HuH-7 (cell line): ENCODE measurements at regions not wholly inside any gene's neighbourhood (a gene's known extent, or its start where the extent isn't known, plus 50 kb on each side); places are given as distances from the start of the nearest gene placed in this dataset.
"Not testable (repeated sequence)": the region's sequence is repeated elsewhere in the genome, so short reads cannot be mapped to it uniquely, and the experiment has no call there.

Experiments used
- DNase-seq: peaks from one replicate; pipeline ENCODE4 v3.0.0; 2011; ENCODE audit warnings: low spot score

DNA sequence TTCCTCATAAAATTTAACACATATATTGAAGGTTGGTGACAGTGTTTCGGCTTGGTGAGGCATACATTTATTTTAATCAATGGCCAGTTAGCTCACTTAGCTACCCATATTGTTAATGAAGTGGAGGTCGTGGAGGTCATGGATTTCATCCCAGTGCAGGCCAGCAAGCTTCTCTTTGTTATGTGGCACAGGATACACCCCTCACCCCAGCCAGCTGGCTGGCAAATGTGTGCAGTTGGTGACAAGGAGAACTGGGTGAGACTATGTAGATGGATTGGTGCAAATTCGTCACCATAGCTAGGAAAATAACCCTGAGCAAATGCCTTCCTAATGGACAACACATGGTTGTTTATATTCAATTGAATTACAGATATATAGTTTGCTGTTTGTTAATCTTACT lies 50.5 kb upstream of the FOXP2 start:
- DNase-seq, result no peak

DNA sequence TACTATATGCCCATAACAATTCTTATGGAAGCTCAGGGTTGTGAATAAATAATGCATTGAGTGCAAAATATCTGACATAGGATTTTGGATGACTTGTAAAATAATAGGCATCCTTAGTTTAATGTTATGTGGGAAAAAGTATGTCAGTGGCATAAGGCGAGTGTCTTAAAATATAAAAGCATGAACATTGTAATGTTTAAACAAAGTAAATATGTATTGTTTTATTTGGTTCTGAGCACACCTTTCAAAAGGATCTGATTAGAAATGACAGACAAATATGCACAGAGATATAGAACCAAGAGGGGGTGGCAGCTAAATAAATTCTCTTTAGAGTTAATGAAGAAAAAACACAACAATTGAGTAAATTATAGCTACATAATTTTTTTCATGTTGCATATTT lies 51.3 kb upstream of the FOXP2 start:
- no peak for DNase-seq

GRCh38 chr7:114358911-114359310 lies 55.7 kb upstream of the FOXP2 start:
- DNase-seq, result no peak

DNA sequence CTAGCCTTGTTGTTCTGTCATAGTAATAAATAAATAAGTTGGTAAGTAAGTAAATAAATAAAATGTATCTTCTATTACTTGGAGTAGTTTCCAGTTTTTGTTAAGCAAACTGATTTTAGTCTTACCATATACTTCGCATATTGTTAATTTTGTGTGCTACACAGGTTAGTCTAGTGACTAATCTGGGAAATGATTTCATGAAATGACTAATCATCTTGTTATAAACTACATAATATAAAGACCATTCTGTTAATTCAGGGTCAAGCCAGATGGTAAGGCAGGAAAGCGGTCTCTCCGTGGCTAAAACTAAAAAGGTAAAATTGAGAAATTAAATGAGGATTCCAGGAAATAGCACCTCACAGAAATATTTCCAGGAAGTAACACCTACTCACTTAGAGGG lies 58.5 kb upstream of the FOXP2 start:
- DNase-seq, result no peak

GRCh38 chr7:114354306-114354705 lies 60.3 kb upstream of the FOXP2 start:
- DNase-seq, result no peak

GRCh38 chr7:114345494-114345893 lies 69.1 kb upstream of the FOXP2 start:
- DNase-seq, result no peak

DNA sequence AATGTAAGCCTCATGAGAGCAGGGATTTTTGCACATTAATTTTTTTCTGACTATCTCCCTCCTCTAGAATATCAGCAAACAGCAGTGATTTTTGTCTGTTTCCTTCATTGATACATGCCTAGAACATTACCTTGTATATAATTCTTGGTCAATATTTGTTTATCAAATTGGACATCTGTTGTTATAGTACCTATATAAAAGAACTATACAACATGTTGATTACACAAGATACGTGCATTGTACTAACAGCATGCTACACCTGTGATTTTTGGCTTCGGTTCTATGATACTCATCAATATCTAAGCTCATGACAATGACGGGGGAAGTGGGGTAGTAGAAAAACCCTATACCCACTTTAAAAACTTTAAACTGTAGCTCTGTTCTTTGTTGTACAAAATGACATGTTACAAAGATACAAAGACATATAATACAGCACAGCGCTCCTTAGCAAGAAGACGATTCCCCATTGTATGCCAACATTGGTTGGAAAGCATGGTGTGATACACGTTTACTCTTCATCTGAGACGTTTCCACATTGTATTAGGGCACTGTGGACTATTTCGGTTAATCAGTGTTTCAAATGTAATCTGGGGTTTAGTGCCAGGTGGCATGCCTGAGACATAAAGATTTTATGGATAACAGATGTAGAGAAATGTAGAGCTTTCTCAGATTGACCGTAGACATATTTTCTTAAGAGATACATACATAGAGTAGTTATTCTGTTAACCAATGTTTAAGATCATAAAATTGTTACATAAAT lies 70.5 kb upstream of the FOXP2 start:
- no peak for DNase-seq

GRCh38 chr7:114342431-114343179 lies 72.0 kb upstream of the FOXP2 start:
- no peak for DNase-seq

DNA sequence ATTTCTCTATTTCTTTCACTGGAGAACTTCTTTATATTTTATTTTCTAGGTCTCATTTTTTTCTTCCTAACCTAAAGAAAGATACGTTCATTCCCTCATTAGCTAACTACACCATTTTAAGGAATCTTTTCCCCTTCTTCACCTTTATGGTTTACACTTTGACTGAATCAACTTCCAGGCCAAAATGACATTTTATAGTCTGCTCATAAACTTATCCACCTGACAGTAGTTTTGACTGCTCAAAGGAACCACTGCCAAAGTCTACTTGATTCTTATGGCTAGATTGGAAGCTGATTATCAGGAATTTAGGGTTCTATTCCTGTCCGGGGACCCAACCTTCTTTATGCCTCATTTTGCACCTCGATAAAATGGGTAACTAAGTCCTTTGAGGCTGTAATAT lies 73.0 kb upstream of the FOXP2 start:
- no peak for DNase-seq

DNA sequence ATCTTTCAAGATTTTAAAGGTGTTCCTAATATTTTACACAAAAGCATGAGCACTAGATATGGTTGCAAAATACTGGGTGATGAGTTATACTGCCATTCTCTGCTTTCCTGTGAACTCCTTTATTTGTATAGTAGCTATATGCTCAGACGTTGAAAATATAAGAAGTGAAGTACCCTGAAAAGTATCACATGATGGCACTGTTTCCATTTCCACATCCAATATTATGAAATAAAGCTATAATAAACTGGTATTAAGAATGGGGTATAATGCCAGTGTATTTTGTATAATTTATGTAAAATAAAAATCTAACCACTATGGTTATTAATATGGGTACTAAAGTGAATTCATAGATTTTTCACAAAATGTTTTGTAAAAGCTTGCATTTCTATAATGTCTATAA lies 79.6 kb upstream of the FOXP2 start:
- DNase-seq, result no peak

GRCh38 chr7:114329458-114329857 lies 85.2 kb upstream of the FOXP2 start:
- DNase-seq, result not testable (repeated sequence)

- no peak for DNase-seq
Measured at GRCh38 chr7:114317450-114318098, 97.0 kb upstream of the FOXP2 start.

DNA sequence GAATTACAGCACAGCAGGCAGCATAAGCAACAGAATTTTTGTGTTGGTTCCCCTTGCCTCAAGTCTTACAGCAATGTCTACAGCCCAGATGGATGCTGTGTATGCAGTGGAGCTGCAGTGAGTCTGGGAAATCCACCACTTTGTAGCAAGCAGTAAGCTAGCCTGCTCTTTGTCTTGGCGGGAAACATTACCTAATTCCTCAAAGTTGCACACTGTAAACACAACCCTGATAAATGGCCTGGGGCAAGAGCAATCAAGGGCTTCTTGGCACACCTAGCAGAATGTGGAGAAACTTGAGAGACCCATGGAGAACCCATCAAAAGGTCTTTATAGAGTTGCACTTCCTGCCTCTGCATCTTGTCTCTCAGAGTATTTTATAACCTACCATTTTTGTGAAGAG lies 102.0 kb upstream of the FOXP2 start:
- no peak for DNase-seq

DNA sequence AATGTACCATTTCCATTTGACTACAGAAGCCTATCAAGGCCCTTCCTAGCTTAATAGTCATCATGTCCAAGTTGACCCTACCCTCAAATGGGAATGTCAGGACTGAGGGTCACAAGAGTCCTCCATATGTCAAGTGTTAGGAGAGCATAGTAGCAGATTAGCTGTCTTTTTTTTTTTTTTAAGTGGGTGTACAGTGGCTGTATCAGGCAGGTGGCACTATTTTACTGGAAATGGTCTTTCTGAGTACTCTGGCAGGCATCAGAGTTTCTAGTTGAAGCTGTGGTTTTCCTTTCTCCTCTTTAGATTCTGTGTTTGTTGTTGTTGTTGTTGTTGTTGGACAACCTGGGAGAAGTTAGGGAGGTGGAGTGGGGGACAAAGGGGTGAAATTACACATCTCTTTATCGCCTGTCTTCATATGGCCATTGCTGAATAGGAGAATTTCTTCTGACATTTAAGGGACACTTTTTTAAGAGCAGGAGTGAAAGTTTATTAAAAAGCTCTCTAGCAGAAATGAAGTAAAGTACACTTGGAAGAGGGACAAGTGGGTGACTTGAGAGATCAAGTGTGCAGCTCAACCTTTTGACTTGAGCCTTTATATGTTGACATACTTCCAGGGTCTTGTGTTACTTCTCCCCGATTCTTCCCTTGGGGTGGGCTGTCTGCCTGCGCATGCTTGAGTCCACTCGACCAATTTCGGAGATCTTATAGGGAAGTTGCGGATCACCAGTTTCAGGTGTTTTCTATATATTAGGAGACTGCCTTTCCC lies 104.1 kb upstream of the FOXP2 start:
- DNase-seq, result peak; percentile 6

DNA sequence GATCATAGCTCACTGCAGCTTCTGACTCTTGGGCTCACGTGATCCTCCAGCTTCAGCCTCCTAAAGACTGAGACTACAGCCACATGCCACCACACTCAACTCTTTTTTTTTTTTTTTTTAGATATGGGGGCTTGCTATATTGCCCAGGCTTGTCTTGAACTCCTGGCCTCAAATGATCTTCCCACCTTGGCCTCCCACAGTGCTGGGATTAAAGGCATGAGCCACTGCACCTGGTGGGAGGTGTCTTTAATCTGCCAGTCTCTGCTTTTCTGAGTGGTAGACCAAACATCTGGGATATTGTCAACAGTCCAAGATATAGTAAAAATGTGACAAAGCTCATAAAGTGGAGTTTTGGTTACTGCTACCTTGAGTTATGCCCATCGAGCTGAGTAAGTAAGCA lies 104.9 kb upstream of the FOXP2 start:
- DNase-seq, result no peak

GRCh38 chr7:114303301-114303700 lies 111.3 kb upstream of the FOXP2 start:
- DNase-seq, result no peak

DNA sequence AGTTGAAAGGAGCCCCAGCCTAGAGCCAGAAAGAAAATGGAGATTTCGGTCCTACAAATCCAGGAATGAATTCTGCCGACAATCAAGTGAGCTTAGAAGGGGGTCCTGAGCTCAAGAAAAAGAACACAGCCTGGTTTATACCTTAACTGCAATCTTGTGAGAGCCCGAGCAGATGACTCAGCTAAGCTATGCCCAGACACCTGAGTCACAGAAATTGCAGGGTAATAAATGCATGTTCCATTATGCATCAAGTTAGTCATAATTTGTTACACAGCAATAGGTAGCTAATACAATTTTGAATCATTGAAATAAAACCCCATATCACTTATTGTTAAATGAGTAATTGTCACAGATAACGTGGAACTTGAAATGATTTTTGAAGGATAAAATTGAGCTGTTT lies 111.8 kb upstream of the FOXP2 start:
- DNase-seq, result no peak

DNA sequence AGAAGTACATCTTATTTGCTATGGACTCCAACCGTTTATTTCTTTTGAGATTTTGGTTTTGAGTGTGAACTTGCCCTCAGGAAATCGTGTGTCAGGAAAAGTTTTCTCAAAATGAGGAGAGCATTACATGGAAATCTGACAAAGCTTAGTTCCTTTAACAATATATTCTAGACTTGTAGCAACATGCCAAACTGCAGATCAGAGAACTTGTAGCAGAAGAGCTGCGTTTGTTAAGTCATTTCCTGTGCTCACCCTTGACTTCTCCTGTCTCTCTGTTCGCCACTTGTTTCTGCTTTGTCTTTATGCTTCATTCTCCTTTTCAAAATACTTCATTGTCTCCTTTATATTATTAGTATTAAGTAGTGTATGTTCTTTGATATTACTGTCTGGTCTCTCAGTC lies 116.6 kb upstream of the FOXP2 start:
- no peak for DNase-seq

DNA sequence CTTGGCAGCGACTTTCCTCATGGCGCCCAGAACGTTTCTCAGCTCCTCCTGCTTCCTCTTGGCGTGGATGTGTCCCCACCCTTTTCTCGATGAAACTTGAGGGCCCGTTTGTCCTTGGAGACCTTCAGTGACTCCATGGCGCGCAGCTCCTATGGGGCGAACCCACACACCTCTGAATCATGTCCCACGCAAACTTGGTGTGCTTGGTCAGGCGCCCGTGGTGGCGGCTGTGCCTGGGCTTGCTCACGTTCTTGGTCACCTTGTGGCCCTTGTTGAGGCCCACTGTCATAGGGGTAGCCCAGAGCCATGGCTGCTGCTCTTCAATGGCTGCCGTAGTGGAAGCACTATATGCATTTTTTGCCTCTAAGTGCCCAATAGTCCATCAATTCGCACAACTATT lies 117.5 kb upstream of the FOXP2 start:
- DNase-seq, result no peak

DNA sequence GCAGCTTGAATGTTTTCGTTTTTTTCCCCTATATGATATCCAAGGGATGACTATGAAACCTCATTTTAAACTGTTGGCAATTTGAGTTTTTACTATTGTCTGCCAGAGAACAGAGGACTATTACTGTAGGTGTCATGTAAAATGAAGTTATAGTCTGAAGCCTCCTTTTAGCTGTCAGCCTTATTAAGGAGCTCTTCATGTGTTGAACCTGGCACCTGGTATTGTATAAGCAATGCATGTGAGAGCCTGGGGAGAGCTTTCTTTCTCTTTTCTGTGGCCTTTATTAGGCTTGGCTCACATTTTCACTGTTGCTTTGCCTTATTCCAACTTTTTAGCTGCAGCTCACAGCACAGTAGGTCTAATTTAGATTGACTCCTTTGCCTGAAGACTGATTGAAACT lies 119.1 kb upstream of the FOXP2 start:
- no peak for DNase-seq

DNA sequence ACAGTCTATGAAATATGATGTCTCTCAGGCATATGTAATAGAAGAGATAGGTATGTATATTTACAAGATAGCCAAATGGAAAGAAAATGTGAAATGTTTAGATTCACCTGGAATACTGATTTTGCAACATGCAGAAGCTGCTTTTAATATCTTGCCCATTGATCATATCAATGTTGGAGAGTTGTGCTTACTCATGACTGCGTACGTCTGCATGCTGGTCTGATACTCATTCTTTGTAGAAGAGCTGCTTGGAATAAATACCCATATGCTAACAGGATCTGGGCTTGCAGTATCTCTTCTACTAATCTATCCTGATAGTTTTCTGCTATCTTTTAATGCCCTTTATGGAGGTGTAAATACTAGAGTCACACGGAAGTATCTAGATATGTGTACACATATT lies 120.6 kb upstream of the FOXP2 start:
- no peak for DNase-seq

GRCh38 chr7:114293289-114294012 lies 121.2 kb upstream of the FOXP2 start:
- no peak for DNase-seq
